HG02610 (cell line): ENCODE measurements at regions not wholly inside any gene's neighbourhood (a gene's known extent, or its start where the extent isn't known, plus 50 kb on each side); places are given as distances from the start of the nearest gene placed in this dataset.
"Not testable (repeated sequence)": the region's sequence is repeated elsewhere in the genome, so short reads cannot be mapped to it uniquely, and the experiment has no call there.

ENCODE experiments used
- ATAC-seq: cut with Tn5 transposase; IDR thresholded peaks from one replicate; pipeline ENCODE4 v1.9.1; 2021; ENCODE audit warnings: mild to moderate bottlenecking, moderate library complexity; ENCODE audit not compliant: unreplicated experiment

DNA sequence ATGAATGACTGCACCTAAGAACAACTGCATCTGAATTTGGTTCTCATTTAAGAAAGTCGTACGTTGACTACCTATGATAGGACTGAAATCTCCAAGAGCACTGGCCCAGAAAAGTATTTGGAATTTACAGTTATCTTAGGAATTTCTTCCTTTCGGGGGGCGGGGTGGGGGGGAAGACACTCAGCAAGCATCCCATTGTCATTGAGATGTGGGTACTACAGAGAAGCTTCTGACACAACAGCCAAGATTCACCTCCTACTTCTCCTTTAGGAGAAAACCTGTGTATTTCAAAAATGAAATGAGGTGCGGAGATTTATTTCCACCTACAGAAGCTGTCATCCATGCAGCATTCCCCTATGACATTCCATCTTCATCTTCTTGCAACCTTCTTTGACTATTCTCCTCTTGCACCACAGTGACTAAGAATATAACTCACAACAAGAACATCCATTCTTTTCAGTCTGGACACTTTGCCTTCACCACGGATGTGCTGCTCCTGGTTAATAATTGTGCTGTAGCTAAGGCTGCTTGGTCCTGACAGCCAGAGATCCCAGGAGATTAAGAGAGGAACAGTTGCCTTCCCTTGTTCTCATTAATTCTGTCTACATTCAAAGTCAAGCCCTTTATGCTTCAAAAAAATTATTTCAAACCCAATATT is 98.4 kb upstream of the FRMD4A start:
- no peak for ATAC-seq

DNA sequence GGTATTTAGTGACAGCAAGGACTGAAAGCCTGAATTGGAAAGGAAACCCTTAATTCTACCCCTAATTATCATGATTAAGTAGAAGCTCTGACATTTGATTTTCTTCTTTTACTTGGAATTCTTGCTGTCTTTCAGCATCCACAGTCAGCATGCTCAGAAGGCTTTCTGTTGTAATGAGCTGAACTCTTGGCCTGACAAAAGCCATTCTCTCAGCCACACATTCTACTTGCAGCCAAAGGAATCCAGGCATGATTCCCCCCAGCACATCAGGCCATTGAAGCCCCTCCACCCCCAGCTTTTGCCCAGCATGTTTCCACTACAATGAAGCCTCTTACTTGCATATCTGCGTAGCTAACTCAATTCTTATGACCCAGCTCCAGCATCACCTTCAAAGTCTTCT is 94.3 kb upstream of the FRMD4A start:
- no peak for ATAC-seq

DNA sequence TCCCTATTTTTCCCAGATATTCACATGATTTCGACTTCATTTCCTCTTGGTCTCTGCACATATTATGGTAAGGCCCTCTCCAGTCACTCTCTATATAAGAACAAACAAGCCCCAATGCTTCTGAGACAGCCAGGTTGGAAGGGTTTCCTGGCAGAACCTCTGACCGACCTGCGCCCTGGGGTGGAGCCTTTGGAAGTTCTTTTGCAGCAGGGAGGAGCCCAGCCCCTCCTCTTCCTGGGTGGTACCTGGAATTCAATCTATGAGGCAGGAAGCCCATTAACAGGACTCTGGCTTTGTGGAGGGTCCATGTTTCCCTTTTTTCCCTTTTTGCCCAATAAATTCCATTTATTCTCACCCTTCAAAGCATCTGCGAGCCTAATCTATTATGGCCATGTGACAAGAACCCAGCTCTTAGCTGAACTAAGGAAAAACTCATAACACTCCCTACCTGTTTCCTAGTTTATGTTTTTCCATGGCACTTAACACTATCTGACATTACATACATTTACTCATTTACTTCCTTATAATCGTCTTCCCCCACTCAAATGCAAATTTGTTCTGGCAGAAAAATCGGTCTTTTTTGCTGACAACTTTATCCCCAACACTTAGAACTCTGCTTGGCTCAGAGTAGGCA is 92.5 kb upstream of the FRMD4A start:
- ATAC-seq, result no peak

DNA sequence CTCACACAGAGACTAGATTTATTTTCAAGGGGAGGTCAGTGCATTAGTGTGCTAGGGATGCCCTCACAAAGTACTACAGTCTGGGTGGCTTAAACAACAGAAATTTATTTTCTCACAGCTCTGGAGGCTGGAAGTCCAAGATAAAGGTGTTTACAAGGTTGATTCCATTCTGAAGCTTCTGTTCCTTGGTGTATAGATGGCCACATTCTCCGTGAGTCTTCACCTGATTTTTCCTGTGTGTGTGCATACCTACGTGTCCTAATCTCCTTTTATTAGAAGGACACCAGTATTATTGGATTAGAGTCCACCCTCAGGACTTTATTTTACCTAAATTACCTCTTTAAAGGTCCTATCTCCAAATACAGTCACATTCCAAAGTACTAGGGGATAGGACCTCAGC is 91.7 kb upstream of the FRMD4A start:
- no peak for ATAC-seq

DNA sequence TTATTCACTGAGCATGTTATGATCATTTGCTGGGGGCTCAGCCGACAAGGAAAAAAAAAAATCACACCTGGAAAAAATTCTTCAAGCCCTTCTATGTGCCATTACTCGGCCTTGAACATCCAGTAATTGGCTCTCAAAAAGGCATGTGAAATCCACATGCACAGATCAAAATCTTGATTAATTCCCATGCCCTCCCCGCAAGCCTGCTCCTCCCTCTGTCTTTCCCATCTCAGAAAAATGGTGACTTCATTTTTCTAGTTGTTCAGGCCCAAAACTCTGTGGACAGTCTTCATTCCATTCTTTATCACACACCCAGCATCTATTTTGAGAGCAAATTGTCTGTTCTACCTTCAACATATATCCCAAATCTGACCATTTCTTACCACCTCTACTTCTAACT is 91.2 kb upstream of the FRMD4A start:
- ATAC-seq, result no peak

DNA sequence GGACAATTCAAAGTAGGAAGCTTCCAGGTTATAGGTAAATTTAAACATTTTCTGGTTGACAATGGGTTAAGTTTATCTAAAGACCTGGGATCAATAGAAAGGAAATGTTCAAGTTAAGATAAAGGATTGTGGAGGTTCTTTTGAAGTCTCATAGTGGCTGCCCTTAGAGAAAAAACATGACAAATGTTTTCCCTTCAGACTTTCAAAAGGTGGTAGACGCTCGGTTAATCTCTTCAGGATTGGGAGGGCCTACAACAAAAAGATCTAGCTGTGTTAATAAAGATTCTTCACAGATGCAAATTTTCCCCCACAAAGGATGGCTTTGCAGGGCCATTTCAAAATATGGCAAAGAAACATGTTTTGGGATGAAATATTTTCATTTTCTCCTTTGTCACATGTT is 86.6 kb upstream of the FRMD4A start:
- not testable (repeated sequence) for ATAC-seq

DNA sequence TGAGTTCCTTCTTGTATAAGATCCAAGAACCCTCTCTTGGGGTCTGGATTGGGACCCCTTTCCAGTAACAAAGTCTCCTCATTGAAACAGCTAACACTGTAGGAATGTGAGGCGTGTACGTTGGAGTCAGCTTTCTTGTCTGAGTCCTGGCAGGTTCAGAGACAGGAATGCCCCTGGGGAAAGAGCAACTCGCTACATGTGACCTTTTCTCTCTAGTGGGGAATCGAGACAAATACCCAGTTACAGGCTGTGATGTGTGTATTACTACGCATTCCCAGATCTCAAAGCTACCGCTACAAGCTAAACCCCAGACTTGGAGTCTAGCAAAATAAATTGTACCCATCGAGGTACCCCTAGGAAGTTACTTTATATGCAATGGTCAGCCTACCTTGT is 85.6 kb upstream of the FRMD4A start:
- no peak for ATAC-seq

DNA sequence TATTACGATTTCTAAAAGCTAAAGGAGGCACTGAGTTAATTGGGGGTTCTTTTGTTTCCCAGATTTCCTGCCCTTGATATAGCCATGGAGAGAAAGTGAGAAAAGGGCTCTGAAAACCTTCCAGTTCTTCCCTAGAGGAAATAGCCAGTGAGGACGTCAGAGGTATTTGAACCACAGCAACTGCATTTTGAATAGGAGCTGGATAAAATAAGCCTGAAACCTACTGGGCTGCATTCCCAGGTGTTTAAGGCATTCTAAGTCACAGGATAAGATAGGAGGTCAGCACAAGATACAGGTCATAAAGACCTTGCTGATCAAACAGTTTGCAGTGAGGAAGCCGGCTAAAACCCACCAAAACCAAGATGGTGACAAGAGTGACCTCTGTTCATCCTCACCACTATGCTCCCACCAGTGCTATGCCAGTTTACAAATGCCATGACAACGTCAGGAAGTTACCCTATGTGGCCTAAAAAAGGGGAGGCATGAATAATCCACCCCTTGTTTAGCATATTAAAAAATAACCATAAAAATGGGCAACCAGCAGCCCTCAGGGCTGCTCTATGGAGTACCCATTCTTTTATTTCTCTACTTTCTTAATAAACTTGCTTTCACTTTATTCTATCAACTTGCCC is 85.1 kb upstream of the FRMD4A start:
- ATAC-seq, result no peak

DNA sequence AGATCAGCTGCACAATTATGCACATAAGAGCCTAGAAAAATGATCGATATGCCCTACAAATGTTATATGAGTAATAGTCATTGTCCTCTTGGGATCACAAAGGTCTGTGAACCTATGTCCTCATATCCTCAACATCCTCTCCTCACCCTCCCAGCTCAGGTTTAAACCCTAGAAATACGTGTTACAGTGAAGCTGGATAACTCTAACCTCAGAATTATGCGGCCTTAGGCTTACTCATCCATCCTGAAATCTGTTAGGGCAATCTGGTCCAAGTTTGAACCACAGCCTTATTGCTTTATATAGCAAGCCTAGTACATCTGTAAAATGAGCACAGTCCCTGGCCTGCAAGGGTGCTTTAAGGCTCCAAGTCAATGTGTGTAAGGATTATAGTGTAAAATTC is 84.2 kb upstream of the FRMD4A start:
- ATAC-seq, result no peak

DNA sequence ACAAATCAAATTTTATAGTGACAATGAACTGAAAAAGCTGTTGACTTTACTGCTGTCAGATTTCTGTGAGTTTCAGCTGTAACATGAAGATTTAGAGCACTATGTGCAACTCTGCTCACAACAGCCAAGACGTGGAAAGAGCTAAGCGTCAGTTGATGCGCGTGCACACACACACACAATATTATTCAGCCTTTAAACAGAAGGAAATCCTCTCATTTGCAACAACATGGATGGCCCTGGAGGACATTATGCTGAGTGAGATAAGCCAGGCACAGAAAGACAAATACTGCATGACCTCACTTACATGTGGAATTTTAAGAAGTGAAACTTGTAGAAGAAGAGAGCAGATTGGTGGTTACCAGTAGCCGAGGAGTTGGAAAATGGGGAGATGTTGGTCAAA is 82.8 kb upstream of the FRMD4A start:
- ATAC-seq, result no peak

DNA sequence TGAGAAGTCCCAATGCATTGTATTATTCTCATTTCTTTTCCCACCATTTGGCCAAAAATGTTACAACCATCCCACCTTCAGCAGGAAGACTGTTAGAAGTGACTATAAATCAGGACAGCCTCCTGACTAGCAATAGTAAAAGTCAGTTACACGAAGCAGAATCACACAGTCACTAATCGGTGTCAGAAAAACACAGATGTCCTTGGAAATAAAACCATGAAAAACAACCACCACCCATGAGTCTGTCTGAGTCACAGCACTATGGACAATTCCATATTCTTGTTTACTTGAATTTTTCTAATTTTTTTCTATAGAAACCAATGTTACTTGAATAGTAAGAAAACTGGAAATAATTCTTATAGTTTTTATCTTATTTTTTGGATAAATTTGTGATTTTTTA is 81.9 kb upstream of the FRMD4A start:
- ATAC-seq, result no peak

DNA sequence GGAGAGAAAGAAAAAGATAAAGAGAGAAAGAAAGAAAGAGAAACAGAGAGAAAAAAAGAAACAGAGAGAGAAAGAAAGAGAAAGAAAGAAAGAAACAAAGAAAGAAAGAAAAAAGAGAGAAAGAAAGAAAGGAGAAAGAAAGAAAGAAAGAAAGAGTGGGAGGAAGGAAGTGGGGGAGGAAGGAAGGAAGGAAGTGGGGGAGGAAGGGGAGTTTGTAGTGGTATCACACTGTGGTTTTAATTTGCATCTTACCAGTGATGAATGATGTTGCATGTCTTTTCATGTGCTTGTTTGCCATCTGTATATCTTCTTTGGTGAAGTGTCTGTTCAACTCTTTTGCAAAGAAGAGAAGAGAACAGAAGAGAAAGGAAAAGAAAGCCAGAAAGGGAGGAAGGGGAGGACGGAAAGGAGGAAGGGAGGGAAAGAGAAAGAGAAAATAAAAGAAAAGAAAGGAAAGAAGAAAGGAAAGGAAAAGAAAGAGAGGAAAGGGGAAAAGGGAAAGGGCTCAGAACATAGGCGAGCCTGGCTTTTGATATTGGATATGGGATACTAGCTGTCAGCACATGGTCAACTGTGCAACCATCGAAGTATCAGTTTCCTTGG is 79.2 kb upstream of the FRMD4A start:
- ATAC-seq, result no peak

DNA sequence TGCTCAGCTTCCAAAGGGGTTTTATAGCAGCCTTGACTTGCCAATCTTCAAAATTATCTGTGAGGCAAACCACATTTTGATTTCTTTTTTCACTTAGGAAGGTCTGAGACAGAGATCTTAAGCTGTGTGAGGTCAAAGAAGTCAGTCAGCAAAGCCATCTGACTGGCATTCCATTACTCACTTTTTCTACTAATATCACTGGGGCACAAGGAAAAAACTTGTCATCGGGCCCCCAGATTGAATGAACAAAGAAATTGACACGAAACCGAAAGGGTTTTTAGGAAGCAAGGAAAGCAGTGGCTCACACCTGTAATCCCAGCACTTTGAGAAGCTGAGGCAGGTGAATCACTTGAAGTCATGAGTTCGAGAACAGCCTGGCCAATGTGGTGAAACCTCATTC is 78.5 kb upstream of the FRMD4A start:
- ATAC-seq, result no peak

DNA sequence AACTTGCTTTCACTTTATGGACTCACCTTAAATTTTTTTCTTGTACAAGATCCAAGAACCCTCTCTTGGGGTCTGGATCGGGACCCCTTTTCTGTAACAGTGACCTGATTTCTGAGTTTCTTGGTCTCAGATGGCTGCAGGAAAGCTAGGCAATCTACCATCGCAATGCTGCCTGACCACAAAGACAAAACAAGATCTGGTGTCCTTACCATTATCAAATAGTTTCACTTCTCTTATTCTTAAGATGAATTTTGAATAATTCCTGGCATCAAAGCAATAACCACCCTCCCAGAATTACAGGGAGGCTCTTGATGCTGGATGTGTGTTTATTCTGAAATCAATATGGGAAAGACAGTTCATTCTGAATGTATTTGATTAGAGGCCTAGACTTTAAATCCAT is 77.4 kb upstream of the FRMD4A start:
- ATAC-seq, result no peak

DNA sequence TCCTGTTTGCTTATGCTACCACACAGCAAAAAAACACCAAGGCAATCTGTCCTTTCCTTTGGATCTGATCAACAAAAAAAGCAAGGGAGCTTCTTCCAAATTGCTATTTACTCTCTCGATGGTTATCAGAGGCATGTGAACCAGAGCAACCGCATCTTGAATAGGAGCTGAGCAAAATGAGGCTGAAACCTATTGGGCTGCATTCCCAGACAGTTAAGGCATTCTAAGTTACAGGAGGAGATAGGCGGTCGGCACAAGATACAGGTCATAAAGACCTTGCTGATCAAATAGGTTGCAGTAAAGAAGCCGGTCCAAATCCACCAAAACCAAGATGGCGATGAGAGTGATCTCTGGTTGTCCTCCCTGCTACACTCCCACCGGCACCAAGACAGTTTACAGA is 76.8 kb upstream of the FRMD4A start:
- ATAC-seq, result no peak

DNA sequence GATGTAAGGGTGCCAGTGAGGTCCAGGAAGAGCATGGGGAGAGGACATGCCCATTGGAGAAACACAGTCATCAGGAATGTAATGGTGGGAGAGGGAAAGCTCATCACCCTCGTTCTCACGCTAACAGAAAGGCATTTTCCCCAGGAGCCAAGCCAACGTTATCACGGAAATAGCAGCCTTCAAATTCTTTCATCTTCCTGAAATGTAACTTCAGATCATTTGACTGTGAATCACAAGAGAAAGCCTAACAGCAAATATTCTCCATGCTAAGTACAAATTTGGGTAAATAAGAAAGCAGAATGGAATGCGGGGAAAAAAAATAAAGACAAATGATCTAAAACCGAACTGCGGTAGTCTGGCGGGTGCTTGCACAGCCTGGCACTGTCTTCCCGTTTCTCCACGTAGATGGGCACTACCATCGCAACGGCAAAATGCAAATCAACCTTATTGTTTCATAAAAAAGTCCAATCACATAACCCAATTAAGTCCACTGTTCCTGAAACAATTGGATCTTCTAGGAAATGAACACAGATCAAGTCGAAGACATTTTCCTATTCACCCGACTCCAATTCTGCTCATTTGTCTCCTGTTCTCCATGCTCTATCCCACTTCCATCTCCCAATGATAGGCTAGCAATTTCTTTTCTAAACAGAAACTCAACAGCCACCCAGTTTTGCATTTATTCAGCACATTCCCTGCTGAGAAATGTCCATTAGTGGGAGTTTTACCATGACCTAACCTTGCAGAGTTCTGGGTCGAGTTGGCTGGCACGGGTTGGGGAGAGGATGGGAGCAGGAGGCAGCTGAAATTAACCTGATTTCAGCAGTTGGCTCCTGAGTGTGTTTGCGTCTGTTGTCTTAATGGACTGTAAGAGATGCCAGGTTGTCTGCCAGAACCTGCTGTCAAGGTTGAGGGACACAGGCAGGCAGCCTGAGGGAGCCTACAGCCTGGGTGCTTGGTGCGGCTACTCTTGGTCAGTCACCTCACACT is 74.6 kb upstream of the FRMD4A start:
- ATAC-seq, result no peak

DNA sequence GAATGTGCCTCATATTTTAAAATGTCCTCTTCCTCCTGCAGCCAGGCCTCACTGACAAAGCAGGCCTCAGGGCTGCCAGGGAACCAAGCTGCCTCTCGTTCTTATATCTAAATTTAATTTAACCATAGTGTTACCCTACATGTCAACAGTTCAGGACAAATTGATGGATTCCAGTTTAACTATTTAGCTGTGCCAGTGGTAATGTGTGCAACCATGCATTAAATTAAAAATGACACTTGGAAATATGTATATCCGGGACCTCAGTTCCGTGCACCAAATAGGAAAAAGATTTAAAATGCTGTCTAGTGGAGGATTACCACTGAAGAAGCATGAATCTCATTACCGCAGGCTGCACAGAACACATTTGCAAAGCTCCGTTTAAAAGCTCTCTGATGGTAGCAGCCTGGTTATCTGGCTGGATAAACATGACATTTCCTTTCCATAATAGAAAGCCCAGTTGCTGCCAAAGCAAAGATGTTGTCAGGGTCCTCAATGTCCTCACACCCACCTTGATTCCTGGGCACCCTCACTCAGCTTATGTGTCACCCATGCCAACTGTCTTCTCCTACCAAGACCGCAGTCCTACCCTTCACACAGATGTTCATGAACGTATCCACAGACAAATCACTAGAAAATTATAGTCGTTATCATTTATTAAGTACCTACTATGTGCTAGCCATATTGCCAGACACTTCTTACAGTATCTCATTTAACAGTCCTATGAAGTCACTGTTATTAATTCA is 73.3 kb upstream of the FRMD4A start:
- no peak for ATAC-seq

DNA sequence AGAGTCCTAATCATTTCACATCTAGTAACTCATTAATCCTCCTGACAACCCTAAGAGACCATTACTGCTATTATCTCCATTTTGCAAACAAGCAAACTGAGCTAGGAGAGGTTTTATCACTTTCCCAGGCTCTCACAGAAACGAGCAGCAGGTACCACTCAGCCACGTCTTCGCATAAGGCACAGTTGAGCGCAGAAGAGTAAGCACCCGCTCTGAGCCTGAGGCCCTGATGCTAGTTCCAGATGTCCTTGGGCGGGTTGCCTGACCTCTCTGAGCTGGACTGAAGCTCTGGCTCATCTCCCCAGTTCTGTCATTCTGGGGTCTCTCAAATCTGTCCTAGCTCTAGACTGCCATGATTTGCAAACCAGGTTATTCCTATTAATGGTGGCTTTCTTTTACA is 72.6 kb upstream of the FRMD4A start:
- no peak for ATAC-seq

DNA sequence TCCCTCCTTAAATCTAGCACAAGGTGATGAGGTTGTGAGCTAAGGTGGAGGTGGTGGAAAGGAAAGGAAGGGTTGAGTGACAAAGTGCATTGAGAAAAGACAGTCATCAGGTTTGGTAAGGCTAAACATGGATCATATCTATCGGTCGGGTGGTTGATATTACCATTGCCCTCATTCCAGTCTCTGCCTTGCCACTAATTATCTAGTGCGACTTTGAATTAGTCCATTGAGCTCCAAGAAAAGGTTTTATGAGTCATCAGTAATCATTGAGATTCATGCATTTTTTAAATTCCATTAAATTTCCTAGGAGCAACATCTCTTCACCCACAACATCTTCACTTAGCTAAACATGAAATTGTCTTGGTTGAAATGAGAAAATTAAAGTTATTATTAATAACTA is 68.9 kb upstream of the FRMD4A start:
- no peak for ATAC-seq

DNA sequence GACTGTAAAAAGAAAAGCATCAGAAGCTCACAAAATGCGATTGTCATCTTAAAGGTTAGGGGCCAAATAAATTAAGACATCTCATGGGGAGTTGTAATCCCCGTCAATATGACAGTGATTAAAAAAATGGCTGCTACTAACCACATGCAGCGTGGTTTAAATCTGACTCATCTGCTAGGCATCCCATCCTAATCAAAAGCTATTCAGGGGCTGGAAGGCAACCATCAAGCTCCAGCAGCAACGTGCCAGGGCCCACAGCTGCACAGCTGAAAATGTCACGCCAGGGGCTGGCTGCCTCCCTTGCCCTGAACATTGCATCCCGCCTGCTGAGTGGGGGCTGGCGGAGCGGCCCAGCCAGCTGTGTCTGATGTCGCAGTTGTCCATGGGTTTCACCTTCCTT is 66.3 kb upstream of the FRMD4A start:
- no peak for ATAC-seq
